ENCODE measurements at regions not wholly inside any gene's neighbourhood (a gene's known extent, or its start where the extent isn't known, plus 50 kb on each side); places are given as distances from the start of the nearest gene placed in this dataset.

DNA sequence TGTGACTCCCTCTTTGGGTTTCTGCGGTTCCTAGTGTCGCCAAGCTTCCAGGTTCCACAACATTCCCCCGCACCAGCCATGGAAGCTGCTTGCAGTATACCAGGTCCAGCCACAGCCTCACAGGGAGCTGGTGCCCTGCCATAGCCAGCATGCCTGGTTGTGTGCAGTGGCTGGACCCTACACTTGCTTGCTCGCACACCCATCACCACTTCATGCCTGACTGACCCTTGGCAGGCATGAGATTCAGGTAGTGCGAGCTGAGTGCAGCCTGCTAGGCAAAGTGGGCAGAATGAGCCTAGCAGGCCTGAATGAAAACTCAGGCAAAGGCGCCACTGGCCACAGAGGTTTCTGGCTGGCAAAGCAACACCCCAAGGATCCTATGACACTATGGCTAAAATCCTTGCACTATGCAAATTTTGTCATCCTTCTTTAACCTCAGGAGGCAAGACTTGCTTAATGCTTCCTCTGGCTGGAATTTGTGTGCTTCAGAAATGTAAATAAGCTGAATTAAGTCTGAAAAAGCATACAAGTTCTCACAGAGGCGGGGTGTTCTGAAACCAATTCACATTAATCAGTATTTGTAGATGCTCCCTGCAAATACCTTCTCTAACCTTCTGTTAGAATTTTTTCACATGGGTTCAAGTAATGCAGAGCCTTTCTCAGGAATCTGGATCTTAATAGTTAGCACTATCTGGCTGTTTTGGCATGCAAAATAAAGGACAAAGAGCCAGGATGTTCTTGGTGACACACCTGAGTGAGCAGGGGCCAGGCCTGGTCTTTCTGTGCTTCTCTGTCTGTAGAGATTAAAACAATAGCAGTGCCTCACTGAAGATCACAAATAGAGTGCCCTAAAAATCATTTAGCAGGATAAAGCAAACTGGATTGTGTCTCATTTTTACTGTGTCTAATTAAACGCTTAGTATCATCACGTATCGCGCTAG is 256.9 kb downstream of the GPATCH2 start:
- DNase-seq, result no peak

DNA sequence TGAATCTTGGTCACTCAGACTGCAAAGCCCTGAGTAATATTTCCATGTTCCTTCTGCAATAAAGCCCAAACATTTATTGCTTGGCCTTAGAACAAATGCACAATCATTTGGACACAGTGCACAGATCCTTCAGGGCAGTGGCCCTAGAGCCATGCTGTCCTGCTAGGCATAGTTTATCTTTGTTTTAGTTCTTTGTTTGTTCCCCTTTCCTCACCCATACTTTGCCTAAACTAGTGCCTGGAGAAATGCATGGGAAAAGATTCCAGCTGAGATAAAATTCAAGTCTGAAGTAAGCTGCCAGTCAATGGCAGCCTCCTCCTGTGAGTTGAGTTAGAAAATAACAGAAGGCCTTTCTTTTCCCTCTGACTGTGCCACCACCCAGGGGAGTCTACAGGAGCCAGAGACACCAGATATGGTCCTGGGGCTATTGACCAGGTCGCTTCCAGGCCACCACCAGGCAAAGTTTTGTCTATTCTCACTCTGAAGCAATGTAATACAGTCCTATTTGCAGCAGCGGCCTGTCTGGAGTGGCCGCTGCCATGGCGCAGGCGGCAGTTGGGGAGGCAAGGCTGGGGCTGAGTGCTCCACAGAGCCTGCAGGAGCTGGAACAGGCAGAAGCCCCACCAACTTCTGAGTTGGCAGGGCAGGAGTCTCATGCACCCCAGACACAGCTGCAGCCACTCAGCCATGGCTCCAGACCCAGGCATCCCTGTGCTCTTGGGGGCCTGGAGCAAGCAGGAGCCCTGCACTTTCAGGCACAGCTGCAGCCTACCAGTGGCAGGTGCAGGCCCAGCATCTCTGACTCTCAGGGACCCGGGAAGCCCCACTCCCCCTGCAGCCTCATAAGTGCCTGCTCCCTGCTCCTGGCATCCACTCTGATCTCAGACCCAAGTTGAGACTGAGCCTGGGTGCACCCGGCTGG is 258.6 kb downstream of the GPATCH2 start:
- DNase-seq, result no peak

DNA sequence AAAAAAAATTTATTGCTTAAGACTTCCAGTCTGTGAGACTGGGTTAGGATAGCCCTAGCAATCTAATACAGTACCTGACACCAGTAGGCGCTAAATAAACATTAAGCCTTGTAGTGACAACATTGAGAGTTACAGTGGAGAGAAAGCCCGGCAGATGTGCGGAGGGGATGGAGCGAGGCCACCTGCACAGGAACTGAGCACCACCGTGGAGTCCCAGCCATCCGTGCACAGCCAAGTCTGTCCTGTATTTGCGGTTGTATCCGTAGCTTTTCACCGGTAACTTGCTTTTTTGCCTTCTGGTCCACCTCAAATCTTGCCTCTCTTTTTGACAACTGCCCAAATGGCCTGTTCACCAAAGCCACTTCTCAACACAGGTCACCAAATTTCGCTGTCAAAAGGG is 260.1 kb downstream of the GPATCH2 start:
- no peak for DNase-seq

DNA sequence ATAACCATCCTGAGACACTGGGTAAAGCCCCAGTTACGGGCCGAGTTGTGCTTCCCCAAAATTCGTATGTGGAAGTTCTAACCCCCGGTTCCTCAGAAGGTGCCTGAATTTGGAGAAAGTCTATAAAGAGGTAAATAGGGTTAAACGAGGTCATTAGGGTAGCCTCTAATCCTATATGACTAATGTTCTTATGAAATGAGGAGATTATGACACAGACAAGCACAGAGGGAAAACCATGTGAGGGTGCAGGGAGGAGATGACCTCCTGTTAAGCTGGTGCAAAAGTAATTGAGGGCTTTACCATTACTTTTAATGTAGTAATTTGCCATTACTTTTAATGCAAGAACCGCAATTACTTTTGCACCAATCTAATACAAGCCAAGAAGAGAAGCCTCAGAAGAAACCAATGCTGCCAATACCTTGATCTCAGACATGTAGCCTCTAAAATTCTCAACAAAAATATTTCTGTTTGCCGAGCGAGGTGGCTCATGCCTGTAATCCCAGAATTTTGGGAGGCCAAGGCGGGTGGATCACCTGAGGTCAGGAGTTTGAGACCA is 260.8 kb downstream of the GPATCH2 start:
- DNase-seq, result no peak

DNA sequence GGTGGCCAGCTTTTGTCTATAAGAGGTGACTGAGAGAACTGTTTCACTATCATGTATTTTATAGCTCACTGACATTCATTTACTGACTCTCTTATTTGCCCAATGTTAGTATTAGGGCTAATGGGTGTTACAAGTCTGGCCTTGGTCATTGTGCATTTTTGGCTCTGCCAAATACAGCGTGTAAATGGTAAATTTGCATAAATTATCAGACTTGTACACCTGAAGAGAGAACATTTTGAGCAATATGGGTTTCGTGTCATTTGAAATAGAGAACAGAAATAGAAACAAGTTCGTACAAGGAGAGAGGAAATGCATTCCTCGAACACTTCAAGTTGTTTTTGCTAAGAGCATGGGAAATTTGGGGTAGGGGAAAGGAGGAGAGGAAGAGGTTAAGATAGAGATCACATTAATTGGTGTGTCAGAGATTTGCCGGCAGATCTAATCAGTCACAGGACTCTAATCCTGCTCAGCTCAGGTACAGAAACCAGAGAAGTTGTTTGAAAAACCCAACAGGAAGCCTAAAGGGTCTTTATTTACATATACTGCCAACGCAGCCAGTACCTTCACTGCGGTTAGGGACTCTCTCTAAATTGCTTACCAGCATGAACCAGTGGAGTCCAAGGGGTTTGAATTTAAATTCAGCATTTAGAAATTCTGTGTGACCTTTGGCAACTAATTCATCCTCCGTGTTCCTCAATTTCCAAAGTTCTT is 261.5 kb downstream of the GPATCH2 start:
- no peak for DNase-seq

DNA sequence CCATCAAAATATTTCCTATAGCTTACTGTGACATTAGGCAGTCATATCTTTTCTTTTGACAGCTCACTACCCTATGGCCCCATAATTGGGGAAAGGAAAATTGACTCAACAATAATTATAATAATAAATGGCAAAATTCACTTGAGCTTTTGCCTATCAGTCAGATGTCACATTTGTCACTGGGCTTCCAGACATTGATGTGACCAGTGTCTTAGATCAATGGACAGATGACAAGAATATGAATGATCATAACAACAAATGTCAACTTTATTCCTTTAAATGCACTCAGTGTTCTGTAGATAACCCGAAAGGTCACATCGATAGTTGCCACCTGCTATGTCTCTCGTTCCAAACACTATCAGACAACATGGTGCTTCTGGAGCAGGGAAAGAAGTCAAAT is 266.7 kb downstream of the GPATCH2 start:
- no peak for DNase-seq

DNA sequence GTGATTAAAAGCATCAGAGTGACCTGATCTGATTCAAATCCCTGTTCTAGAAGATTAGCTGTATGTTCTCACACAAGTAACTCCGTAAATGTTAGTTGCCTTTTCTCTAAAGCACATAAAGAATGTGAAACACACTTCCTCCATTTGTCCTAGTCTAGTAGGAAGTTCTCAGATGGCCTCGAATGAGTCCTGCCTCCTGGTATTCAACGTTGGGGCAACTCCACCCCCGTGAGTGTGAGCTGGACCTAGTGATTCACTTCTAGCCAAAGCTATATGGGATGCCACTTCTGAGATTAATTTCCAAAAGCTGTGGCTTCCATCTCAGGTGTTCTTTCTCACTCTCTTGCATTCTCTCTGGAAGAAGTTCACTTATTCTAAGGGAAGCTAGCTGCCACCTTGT is 267.6 kb downstream of the GPATCH2 start:
- DNase-seq, result no peak

DNA sequence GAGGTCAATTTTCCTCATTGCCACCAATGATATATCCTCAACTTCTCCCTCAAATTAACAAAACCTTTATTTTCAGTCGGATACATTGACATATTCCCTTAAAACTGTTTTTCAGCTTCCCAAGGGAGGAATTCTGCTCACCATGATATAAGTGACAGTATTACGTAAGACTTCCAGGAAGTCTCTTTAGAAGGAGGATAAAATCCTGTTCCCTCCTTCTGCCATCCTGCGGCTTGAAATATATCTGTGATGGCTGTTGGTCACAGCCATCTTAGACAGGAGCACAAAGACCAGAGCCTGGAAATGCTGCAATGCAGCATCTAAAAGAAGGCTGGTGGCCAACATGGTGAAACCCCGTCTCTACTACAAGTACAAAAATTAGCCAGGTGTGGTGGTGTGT is 270.4 kb downstream of the GPATCH2 start:
- DNase-seq, result no peak

DNA sequence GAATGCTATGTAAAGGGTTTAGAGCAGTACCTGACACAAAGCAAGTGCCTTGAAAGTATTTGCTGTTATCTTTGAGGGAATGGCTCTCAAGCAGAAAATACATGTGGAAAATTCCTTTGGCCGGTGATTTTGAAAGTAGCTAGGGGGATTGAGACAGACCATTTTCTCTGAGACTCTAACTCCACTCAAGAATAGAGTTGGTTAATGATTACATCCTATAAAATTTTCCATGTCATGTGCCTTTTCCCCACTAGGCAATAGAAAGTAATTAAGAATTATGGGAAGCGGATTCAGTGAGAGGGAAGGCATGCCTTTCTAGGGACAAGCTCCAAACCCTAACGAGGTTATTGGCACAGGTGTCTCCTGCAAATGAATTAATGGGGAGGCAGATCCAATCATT is 276.0 kb downstream of the GPATCH2 start:
- no peak for DNase-seq

DNA sequence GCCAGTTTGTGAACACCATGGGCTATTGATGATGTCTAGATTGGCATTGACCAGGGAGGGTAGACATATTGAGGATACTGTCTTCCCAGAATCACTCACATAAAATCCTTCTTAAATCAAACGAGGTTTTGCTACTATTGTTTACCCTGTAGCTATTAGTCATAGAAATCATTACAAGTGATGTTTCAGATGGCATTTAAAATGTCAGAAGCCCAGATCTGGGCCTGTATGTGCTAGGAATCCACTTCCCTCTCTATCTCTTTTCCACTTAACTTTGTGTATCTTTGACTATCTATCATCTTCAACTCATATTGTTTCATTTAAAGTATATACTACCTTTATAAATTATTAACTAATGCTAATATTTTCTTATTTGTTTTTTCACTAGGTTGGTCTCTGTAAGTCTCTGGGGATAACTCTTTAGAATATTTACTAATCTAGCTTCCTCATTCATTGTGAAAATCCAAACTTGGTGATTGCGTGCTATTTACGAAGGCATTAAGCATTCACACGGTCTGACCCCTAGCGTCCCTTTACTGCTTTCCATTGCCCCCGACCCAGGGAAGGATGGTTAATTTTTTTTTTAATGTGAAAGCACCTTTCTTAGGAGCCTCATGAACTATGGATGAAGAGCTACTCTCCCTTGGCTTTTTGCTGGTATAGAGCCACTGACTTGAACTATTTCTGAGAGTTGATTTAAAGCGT is 281.8 kb downstream of the GPATCH2 start:
- DNase-seq, result no peak

DNA sequence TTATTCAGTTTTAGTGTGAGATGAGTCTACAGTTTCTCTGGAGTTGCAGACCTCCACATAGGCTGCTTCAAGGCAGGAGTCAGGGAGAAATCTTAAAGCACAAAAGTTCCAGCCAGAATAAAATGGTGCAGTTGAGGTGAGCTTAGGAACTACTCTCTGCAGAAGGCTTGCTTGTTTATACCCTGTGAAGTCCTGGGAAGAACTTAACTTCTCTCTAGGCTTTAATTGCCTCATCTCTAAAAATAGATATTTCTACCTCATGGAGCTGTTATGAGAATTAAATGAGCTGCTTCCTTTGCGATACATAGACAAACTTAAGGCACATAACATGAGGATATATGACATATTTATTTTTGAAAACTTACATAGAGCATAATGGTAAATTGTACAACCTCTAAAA is 286.2 kb downstream of the GPATCH2 start:
- DNase-seq, result no peak

DNA sequence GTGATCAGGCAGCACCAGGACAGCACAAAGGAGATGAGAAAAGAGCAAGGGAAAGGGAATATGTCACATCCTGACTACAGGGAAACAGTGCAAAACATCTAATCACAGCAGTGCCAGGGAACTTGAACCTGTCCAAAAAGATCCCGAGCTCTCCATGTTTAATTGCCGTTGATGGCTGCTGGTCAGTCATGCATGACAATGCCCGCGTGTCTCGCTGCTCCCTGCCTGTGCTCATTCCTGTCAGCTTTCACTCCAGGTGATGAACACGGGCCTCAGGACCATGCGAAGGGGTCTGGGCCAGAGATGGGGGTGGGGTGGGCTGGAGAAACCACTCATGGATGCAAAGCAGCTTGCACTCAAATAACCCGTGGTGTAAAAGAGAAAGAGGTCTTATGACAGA is 287.0 kb downstream of the GPATCH2 start:
- no peak for DNase-seq

DNA sequence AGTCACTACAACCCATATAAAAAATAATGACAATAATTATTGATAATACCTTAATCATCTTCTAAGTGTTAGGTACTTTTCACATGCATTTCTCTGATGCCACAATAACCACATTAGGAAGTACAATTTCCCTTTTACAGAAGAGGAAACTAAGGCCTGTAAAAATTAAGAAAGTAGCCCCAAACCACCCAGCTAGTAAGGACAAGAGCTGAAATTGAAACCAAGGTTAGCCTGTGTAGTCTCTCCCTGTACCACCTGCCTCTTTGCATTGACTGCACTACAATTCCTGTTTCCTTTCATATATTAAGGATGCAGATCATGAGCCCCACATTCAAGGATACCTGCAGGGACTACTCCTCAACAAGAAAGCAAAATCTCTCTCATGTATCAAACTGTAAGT is 288.8 kb downstream of the GPATCH2 start:
- no peak for DNase-seq

DNA sequence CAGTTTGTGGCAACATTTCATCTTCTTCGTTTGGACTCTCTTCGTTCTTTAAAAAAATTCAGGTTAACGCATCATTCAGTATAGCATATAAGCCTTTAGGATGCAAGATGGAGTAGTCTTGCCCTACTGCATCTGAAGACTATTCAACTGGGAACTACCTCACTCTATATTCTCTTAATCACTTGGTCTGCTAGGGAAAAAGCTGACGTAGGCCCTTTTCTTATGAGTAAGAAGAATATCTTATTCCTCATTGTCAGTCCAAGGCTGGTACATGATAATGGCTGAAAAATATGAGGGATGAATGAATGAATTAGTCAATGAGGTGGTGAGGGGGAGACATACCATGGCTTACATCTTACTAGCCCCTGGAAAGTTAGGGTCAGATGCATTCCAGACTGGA is 294.2 kb downstream of the GPATCH2 start:
- DNase-seq, result no peak

DNA sequence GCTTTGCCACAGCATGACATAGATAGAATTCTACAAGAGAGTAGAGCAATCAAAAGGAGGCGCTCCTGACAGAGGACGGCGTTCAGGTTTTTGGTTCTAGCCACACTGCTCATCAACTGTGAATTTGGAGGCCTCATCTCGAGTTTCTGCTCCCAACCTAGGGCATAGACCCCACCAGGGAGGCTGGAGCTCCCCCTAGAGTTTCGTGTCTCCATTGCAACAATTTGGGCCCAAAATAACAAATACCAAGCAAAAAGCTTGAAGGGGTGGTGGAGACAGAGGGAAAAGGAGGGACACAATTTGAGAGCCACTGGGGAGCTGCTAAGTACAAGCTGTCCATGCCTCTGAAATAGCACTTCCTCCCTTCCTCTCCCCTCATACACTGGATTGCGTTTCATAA is 297.0 kb downstream of the GPATCH2 start:
- DNase-seq, result no peak

DNA sequence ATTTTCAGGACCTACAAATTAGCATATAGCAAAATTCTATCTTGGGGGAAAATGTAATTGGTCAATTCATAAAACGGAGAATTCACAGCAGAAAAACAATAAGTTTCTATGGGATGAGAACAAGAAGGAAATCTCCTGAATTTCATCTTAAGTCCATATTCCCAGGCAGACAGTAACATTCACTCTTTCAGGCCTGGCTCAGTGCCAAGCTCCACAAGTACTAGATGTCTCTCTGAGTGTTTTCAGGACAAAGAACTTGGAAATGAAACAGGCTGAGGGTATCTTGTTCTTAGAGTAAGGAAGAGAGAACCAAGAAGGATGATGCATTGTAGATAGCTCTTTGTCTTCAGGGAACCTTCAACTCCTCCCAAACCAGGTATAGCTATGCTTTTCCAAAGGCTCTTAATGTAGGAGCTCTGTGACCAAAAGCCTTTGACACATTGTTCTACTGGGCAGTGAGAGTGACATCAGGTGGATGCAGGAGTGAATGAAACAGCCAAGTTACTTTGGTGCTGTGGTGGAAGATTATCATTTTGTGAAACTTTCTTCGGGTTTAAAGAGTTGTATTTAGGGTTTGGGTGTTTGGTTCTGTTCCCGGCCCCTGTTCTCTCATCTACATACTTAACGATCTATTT is 298.3 kb downstream of the GPATCH2 start:
- no peak for DNase-seq

DNA sequence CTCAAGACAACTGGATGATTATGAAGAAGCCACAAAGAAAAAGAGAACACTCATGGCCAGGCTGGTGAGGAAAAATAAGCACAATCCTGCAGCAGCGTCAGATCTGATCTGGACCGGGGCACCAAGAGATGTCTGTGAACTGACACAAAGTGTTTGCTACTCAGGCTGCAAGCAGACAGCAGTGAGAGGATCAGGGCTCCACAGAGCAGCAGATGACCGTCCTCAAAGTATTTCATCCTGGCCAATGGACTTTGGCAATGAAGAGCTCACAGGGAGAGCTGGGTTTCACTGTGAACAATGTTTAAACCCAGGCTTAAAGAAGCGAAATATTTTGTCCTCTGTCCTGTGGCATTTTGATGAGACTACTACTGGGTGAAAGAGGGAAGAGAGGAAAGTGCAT is 299.2 kb downstream of the GPATCH2 start:
- no peak for DNase-seq

DNA sequence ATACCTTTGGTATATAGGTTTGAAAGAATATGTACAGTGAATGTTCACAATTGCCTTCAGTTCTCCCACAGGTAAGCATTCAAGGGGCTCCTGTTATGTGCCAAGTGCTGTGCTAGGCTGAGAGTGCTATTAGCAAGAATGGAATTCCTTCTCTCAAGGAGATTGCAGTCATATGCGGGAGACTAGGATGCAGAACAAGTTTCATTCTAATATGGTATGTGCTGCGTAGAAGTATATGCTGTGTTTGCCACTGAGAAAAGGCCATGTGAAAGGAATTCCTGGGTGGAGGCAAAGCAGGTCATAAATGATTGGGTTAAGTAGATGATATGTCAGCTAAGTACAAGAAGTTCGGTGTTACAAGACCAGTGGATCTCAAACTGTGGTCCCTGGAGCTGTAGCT is 303.0 kb downstream of the GPATCH2 start:
- no peak for DNase-seq

DNA sequence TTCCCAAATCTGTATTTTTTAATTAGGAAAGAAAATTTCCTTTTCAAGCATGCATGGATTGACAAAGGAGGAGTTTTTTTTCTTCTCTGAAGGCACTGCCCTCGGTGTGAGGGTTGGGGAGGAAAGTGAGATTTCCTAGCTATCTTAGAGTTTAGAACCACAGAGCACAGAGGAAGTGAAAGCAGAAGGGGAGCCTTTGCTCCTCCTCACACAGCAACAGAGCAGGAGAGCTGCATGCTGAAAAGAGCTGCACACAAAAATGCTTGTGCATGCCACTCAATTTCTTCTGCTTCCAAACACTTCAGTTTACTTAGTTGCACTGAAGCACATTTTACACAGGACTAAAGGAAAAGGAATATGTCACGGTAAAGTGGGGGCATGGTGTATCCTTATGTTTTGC is 308.1 kb downstream of the GPATCH2 start:
- DNase-seq, result no peak

DNA sequence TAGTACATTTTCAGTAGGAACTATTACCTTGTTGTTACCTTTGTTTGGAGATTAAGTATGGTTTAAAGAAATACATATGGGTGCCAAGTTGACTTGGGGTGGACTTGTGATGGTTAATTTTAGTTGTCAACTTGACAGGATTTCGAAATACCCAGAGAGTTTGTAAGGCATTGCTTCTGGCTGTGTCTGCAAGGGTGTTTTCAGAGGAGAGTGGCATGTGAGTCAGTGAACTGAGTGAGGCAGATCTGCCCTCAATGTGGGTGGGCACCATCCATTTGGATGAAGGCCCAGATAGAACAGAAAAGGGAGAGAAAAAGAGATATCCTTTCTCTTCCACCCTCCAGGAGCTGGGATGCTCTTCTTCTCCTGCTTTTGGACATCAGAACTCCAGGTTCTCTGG is 315.5 kb downstream of the GPATCH2 start:
- DNase-seq, result no peak

DNA sequence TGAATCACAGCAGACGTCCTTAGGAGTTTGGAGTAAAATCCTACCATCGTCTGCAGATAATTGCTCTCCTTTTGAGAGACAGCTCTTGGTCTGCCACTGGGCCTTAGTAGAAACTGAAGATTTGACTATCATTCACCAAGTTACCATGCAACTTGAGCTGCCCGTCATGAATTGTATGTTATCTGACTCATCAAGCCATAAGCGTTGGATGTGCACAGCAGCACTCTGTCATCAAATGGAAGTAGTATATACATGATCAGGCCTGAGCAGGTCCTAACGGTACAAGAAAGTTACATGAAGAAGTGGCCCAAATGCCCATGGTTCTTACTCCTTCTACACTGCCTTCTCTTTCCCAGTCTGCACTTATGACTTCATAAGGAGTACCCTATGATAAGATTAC is 317.8 kb downstream of the GPATCH2 start:
- no peak for DNase-seq

DNA sequence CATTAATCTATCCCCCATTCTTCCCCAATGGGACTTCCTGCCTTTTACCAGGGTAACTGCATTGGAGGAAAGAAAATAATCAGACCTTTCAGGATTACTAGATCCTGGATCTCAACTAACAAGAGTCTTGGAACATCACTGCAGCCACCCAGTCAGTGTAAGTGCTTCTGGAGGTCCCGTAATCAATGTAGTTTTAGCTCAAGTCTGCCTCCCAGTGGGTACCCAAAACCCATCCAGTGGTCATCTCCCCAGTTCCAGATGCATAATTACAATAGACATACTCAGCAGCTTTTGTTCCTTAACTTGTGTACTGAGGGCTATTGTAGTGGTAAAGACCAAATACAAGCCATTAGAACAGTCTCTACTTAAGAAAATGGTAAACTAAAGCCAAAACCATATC is 319.1 kb downstream of the GPATCH2 start:
- no peak for DNase-seq
